GM23338 (cell line): ENCODE measurements at regions not wholly inside any gene's neighbourhood (a gene's known extent, or its start where the extent isn't known, plus 50 kb on each side); places are given as distances from the start of the nearest gene placed in this dataset.

Experiments
- ATAC-seq: fragments of 200-7000 bp; cut with Tn5 transposase; 3 replicates; pipeline ENCODE4 v1.9.1; 2020
- DNase-seq: peaks from one replicate; pipeline ENCODE4 v3.0.0-alpha.2; 2015; ENCODE audit warnings: low spot score
- H2AFZ ChIP-seq: fragments of 200-600 bp; sonication (generic); 2 replicates; pipeline ENCODE4 v1.8.0; 2016; ENCODE audit warnings: antibody characterized with exemption, mild to moderate bottlenecking, moderate library complexity
- H3F3A ChIP-seq: fragments of 200-600 bp; sonication (generic); replicated peaks from 2 replicates; pipeline ENCODE4 v1.8.0; 2017; ENCODE audit warnings: antibody characterized with exemption, mixed run types, low read depth
- H3K27ac ChIP-seq: fragments of 200-600 bp; sonication (generic); 2 replicates; pipeline ENCODE4 v1.6.1; 2016; ENCODE audit warnings: low read depth
- H3K27me3 ChIP-seq: fragments of 200-600 bp; sonication (generic); 2 replicates; pipeline ENCODE4 v1.8.0; 2016; ENCODE audit warnings: mild to moderate bottlenecking, mixed run types, moderate library complexity; ENCODE audit not compliant: insufficient read depth
- H3K36me3 ChIP-seq: fragments of 200-600 bp; sonication (generic); 2 replicates; pipeline ENCODE4 v1.8.0; 2016; ENCODE audit warnings: mild to moderate bottlenecking; ENCODE audit not compliant: insufficient read depth
- H3K4me1 ChIP-seq: fragments of 200-600 bp; sonication (generic); 2 replicates; pipeline ENCODE4 v1.8.0; 2016; ENCODE audit warnings: mild to moderate bottlenecking, moderate library complexity; ENCODE audit not compliant: insufficient read depth
- H3K4me2 ChIP-seq: fragments of 200-600 bp; sonication (generic); 2 replicates; pipeline ENCODE4 v1.7.1; 2017; ENCODE audit warnings: mixed run types
- H3K4me3 ChIP-seq: fragments of 200-600 bp; sonication (generic); 2 replicates; pipeline ENCODE4 v1.6.1; 2016; ENCODE audit warnings: mixed run types
- H3K79me2 ChIP-seq: fragments of 200-600 bp; sonication (generic); replicated peaks from 2 replicates; pipeline ENCODE4 v1.8.0; 2017; ENCODE audit warnings: mild to moderate bottlenecking; ENCODE audit not compliant: insufficient read depth
- H3K9me2 ChIP-seq: fragments of 200-600 bp; sonication (generic); 2 replicates; pipeline ENCODE4 v1.8.0; 2017; ENCODE audit not compliant: insufficient read depth
- H4K20me1 ChIP-seq: fragments of 200-600 bp; sonication (generic); replicated peaks from 2 replicates; pipeline ENCODE4 v1.8.0; 2017; ENCODE audit warnings: mild to moderate bottlenecking; ENCODE audit not compliant: insufficient read depth
- H3K27ac Mint-ChIP-seq: 2 replicates; pipeline ENCODE4 v1.8.0; 2020; ENCODE audit warnings: inconsistent platforms, mild to moderate bottlenecking, moderate library complexity, mixed read lengths
- H3K27me3 Mint-ChIP-seq: 3 replicates; pipeline ENCODE4 v1.8.0; 2022; ENCODE audit warnings: low read depth, mild to moderate bottlenecking, moderate library complexity, mixed read lengths, inconsistent platforms; ENCODE audit not compliant: insufficient read depth, poor library complexity
- H3K36me3 Mint-ChIP-seq: 3 replicates; pipeline ENCODE4 v1.8.0; 2021; ENCODE audit warnings: low read depth, mild to moderate bottlenecking, inconsistent platforms, moderate library complexity, mixed read lengths
- H3K4me1 Mint-ChIP-seq: 3 replicates; pipeline ENCODE4 v1.8.0; 2020; ENCODE audit warnings: mild to moderate bottlenecking, inconsistent platforms, mixed read lengths
- H3K4me3 Mint-ChIP-seq: 3 replicates; pipeline ENCODE4 v1.8.0; 2021; ENCODE audit warnings: moderate library complexity, mild to moderate bottlenecking, inconsistent platforms, mixed read lengths
- H3K9me3 Mint-ChIP-seq: 3 replicates; pipeline ENCODE4 v1.8.0; 2020; ENCODE audit warnings: moderate library complexity, mild to moderate bottlenecking, inconsistent platforms, mixed read lengths
- EZH2phosphoT487 ChIP-seq: fragments of 200-600 bp; sonication (generic); IDR thresholded peaks from one replicate; pipeline ENCODE4 v1.8.1; 2018; ENCODE audit warnings: antibody characterized with exemption; ENCODE audit not compliant: unreplicated experiment
- JUNB ChIP-seq: IDR thresholded peaks from one replicate; pipeline ENCODE4 v1.6.1; 2016; ENCODE audit warnings: antibody characterized with exemption; ENCODE audit not compliant: unreplicated experiment
- NANOG ChIP-seq: IDR thresholded peaks from 2 replicates; pipeline ENCODE4 v1.6.1; 2016; ENCODE audit warnings: antibody characterized with exemption, borderline replicate concordance
- POLR2AphosphoS5 ChIP-seq: IDR thresholded peaks from 2 replicates; pipeline ENCODE4 v1.6.1; 2016; ENCODE audit warnings: antibody characterized with exemption, low read depth
- STAT1 ChIP-seq: IDR thresholded peaks from one replicate; pipeline ENCODE4 v1.6.1; 2016; ENCODE audit warnings: antibody characterized with exemption; ENCODE audit not compliant: unreplicated experiment
- ZNF114 ChIP-seq: fragments of 250-450 bp; sonication (Bioruptor Pico); IDR thresholded peaks from 2 replicates; pipeline ENCODE4 v1.5.0; 2020; ENCODE audit warnings: mild to moderate bottlenecking, moderate library complexity
- TF ChIP-seq, protein P1 (sequence below): IDR thresholded peaks from one replicate; pipeline ENCODE4 v1.6.1; 2018; ENCODE audit warnings: antibody characterized with exemption; ENCODE audit not compliant: unreplicated experiment
- TF ChIP-seq, protein P2 (sequence below), 2 experiments: fragments of 200-600 bp in 1 of 2; sonication (generic) in 1 of 2; conservative IDR thresholded peaks; 2 replicates each; pipeline versions ENCODE4 v1.5.1 to v1.6.1; 2016 to 2017; ENCODE audit warnings: antibody characterized with exemption in 2 of 2, low read depth in 2 of 2, mild to moderate bottlenecking in 2 of 2, moderate library complexity in 1 of 2
- TF ChIP-seq, protein P3 (sequence below): IDR thresholded peaks from 2 replicates; pipeline ENCODE4 v1.6.1; 2016; ENCODE audit warnings: antibody characterized with exemption
- TF ChIP-seq, protein P4 (sequence below): fragments of 250-450 bp; sonication (Bioruptor Pico); IDR thresholded peaks from 2 replicates; pipeline ENCODE4 v1.5.0; 2020; ENCODE audit warnings: mild to moderate bottlenecking, moderate library complexity

DNA sequence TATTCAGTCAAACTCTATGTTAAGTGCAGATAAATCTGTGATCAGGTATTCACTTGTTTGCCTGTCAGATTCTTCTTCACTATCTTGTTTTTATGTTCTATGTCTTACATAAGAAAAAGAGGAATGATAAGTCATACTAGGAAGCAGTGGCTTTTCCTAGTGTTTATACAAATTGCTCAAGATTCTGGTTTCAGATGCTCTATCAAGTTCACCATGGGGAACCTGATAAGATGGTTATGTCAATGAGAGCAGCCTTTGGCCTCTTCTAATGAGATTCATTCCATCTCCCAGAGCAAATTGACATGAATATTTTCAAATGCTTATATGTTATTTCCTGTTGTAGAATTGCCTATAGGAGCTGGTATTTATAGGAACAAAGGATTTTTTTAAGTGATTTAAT is 218.8 kb upstream of the TMPRSS15 start:
- H3K36me3 ChIP-seq: no peaks in the 10 kb centered on the region
- no peak overlapping the region for H3K4me2 ChIP-seq
- DNase-seq (no peak), ATAC-seq (no peak)
- H3K27ac ChIP-seq: no peak overlapping the region
- no peaks in the 10 kb centered on the region for H3K4me1 ChIP-seq
- Mint-ChIP-seq H3K4me3 (no peak overlapping the region), H3K36me3 (no peaks in the 10 kb centered on the region), H3K27ac (no peak overlapping the region), H3K4me1 (no peaks in the 10 kb centered on the region; the same call in 2 of the 3 replicates), H3K9me3 (no peaks in the 10 kb centered on the region), H3K27me3 (no peaks in the 10 kb centered on the region)
- H4K20me1 ChIP-seq: no peaks in the 10 kb centered on the region
- TF ChIP-seq NANOG (no peak), JUNB (no peak), EZH2phosphoT487 (no peak), STAT1 (no peak), POLR2AphosphoS5 (no peak), ZNF114 (CRISPR knock-in tag) (no peak)
- TF ChIP-seq, protein P1, sequence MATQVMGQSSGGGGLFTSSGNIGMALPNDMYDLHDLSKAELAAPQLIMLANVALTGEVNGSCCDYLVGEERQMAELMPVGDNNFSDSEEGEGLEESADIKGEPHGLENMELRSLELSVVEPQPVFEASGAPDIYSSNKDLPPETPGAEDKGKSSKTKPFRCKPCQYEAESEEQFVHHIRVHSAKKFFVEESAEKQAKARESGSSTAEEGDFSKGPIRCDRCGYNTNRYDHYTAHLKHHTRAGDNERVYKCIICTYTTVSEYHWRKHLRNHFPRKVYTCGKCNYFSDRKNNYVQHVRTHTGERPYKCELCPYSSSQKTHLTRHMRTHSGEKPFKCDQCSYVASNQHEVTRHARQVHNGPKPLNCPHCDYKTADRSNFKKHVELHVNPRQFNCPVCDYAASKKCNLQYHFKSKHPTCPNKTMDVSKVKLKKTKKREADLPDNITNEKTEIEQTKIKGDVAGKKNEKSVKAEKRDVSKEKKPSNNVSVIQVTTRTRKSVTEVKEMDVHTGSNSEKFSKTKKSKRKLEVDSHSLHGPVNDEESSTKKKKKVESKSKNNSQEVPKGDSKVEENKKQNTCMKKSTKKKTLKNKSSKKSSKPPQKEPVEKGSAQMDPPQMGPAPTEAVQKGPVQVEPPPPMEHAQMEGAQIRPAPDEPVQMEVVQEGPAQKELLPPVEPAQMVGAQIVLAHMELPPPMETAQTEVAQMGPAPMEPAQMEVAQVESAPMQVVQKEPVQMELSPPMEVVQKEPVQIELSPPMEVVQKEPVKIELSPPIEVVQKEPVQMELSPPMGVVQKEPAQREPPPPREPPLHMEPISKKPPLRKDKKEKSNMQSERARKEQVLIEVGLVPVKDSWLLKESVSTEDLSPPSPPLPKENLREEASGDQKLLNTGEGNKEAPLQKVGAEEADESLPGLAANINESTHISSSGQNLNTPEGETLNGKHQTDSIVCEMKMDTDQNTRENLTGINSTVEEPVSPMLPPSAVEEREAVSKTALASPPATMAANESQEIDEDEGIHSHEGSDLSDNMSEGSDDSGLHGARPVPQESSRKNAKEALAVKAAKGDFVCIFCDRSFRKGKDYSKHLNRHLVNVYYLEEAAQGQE: no peak
- TF ChIP-seq, protein P2, sequence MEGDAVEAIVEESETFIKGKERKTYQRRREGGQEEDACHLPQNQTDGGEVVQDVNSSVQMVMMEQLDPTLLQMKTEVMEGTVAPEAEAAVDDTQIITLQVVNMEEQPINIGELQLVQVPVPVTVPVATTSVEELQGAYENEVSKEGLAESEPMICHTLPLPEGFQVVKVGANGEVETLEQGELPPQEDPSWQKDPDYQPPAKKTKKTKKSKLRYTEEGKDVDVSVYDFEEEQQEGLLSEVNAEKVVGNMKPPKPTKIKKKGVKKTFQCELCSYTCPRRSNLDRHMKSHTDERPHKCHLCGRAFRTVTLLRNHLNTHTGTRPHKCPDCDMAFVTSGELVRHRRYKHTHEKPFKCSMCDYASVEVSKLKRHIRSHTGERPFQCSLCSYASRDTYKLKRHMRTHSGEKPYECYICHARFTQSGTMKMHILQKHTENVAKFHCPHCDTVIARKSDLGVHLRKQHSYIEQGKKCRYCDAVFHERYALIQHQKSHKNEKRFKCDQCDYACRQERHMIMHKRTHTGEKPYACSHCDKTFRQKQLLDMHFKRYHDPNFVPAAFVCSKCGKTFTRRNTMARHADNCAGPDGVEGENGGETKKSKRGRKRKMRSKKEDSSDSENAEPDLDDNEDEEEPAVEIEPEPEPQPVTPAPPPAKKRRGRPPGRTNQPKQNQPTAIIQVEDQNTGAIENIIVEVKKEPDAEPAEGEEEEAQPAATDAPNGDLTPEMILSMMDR (conservative IDR thresholded peaks at IDR 0.05; ENCODE audit: low read depth in 2 of 2): no peak
- TF ChIP-seq, protein P3, sequence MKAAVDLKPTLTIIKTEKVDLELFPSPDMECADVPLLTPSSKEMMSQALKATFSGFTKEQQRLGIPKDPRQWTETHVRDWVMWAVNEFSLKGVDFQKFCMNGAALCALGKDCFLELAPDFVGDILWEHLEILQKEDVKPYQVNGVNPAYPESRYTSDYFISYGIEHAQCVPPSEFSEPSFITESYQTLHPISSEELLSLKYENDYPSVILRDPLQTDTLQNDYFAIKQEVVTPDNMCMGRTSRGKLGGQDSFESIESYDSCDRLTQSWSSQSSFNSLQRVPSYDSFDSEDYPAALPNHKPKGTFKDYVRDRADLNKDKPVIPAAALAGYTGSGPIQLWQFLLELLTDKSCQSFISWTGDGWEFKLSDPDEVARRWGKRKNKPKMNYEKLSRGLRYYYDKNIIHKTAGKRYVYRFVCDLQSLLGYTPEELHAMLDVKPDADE: no peak
- TF ChIP-seq, protein P4, sequence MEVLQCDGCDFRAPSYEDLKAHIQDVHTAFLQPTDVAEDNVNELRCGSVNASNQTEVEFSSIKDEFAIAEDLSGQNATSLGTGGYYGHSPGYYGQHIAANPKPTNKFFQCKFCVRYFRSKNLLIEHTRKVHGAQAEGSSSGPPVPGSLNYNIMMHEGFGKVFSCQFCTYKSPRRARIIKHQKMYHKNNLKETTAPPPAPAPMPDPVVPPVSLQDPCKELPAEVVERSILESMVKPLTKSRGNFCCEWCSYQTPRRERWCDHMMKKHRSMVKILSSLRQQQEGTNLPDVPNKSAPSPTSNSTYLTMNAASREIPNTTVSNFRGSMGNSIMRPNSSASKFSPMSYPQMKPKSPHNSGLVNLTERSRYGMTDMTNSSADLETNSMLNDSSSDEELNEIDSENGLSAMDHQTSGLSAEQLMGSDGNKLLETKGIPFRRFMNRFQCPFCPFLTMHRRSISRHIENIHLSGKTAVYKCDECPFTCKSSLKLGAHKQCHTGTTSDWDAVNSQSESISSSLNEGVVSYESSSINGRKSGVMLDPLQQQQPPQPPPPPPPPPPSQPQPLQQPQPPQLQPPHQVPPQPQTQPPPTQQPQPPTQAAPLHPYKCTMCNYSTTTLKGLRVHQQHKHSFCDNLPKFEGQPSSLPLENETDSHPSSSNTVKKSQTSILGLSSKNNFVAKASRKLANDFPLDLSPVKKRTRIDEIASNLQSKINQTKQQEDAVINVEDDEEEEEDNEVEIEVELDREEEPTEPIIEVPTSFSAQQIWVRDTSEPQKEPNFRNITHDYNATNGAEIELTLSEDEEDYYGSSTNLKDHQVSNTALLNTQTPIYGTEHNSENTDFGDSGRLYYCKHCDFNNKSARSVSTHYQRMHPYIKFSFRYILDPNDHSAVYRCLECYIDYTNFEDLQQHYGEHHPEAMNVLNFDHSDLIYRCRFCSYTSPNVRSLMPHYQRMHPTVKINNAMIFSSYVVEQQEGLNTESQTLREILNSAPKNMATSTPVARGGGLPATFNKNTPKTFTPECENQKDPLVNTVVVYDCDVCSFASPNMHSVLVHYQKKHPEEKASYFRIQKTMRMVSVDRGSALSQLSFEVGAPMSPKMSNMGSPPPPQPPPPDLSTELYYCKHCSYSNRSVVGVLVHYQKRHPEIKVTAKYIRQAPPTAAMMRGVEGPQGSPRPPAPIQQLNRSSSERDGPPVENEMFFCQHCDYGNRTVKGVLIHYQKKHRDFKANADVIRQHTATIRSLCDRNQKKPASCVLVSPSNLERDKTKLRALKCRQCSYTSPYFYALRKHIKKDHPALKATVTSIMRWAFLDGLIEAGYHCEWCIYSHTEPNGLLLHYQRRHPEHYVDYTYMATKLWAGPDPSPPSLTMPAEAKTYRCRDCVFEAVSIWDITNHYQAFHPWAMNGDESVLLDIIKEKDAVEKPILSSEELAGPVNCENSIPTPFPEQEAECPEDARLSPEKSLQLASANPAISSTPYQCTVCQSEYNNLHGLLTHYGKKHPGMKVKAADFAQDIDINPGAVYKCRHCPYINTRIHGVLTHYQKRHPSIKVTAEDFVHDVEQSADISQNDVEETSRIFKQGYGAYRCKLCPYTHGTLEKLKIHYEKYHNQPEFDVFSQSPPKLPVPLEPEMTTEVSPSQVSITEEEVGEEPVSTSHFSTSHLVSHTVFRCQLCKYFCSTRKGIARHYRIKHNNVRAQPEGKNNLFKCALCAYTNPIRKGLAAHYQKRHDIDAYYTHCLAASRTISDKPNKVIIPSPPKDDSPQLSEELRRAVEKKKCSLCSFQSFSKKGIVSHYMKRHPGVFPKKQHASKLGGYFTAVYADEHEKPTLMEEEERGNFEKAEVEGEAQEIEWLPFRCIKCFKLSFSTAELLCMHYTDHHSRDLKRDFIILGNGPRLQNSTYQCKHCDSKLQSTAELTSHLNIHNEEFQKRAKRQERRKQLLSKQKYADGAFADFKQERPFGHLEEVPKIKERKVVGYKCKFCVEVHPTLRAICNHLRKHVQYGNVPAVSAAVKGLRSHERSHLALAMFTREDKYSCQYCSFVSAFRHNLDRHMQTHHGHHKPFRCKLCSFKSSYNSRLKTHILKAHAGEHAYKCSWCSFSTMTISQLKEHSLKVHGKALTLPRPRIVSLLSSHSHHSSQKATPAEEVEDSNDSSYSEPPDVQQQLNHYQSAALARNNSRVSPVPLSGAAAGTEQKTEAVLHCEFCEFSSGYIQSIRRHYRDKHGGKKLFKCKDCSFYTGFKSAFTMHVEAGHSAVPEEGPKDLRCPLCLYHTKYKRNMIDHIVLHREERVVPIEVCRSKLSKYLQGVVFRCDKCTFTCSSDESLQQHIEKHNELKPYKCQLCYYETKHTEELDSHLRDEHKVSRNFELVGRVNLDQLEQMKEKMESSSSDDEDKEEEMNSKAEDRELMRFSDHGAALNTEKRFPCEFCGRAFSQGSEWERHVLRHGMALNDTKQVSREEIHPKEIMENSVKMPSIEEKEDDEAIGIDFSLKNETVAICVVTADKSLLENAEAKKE (CRISPR knock-in tag): no peak
- H3K79me2 ChIP-seq: no peaks in the 10 kb centered on the region
- H2AFZ ChIP-seq: no peak overlapping the region
- H3K4me3 ChIP-seq: no peak overlapping the region
- H3K27me3 ChIP-seq: no peaks in the 10 kb centered on the region
- H3F3A ChIP-seq: no peaks in the 10 kb centered on the region
- no peaks in the 10 kb centered on the region for H3K9me2 ChIP-seq
